CD4-positive, CD25-positive, alpha-beta regulatory T cell (primary cell): ENCODE measurements at regions not wholly inside any gene's neighbourhood (a gene's known extent, or its start where the extent isn't known, plus 50 kb on each side); places are given as distances from the start of the nearest gene placed in this dataset.

ENCODE experiments used
- ATAC-seq, 2 donors: fragments of 150-1000 bp; cut with Tn5 transposase; one replicate each; pipeline ENCODE4 v1.10.0; 2021; ENCODE audit warnings: low read depth in 2 of 2, moderate number of reproducible peaks in 2 of 2, moderate library complexity in 1 of 2
- DNase-seq, 3 donors: peaks; one replicate each; pipeline versions ENCODE4 v3.0.0 to v3.0.0-alpha.2; 2012 to 2022; ENCODE audit warnings: mixed read lengths in 1 of 3
- H3K27ac ChIP-seq: one replicate; pipeline ENCODE4 v1.7.0; 2013; ENCODE audit warnings: mild to moderate bottlenecking, low read length; ENCODE audit not compliant: insufficient read depth, poor library complexity, severe bottlenecking
- H3K27me3 ChIP-seq: one replicate; pipeline ENCODE4 v1.7.0; 2013; ENCODE audit warnings: low read length; ENCODE audit not compliant: control insufficient read depth, insufficient read depth
- H3K36me3 ChIP-seq: one replicate; pipeline ENCODE4 v1.7.0; 2013; ENCODE audit warnings: mild to moderate bottlenecking, low read length, moderate library complexity; ENCODE audit not compliant: control insufficient read depth, insufficient read depth
- H3K4me1 ChIP-seq: 2 replicates; pipeline ENCODE4 v1.7.0; 2013; ENCODE audit warnings: mild to moderate bottlenecking, low read length; ENCODE audit not compliant: insufficient read depth, control insufficient read depth, poor library complexity, severe bottlenecking
- H3K4me3 ChIP-seq: one replicate; pipeline ENCODE4 v1.7.0; 2013; ENCODE audit warnings: low read depth, mild to moderate bottlenecking, low read length, moderate library complexity
- H3K9me3 ChIP-seq, 2 experiments: 1 replicate in 1 of 2; 2 replicates in 1 of 2; pipeline ENCODE4 v1.7.0; 2013; ENCODE audit warnings: low read length in 2 of 2, mild to moderate bottlenecking in 1 of 2, moderate library complexity in 1 of 2; ENCODE audit not compliant: control insufficient read depth in 2 of 2
- H3K27ac Mint-ChIP-seq, 3 donors: one replicate each; pipeline ENCODE4 v1.8.0; 2020 to 2022; ENCODE audit warnings: mild to moderate bottlenecking in 3 of 3, mixed read lengths in 3 of 3, moderate library complexity in 2 of 3
- H3K27me3 Mint-ChIP-seq: one replicate; pipeline ENCODE4 v1.8.0; 2022; ENCODE audit warnings: mild to moderate bottlenecking, mixed read lengths
- H3K36me3 Mint-ChIP-seq: one replicate; pipeline ENCODE4 v1.8.0; 2020; ENCODE audit warnings: mixed read lengths
- H3K4me1 Mint-ChIP-seq, 4 donors: one replicate each; pipeline ENCODE4 v1.8.0; 2020 to 2022; ENCODE audit warnings: mixed read lengths in 4 of 4, mild to moderate bottlenecking in 1 of 4
- H3K4me3 Mint-ChIP-seq, 4 donors: one replicate each; pipeline ENCODE4 v1.8.0; 2020 to 2022; ENCODE audit warnings: mild to moderate bottlenecking in 4 of 4, mixed read lengths in 4 of 4, moderate library complexity in 3 of 4
- H3K9me3 Mint-ChIP-seq, 7 donors: one replicate each; pipeline ENCODE4 v1.8.0; 2020 to 2022; ENCODE audit warnings: mixed read lengths in 7 of 7, mild to moderate bottlenecking in 3 of 7, moderate library complexity in 2 of 7

GRCh38 chr6:108734271-108734922 lies 113.8 kb upstream of the ARMC2 start:
- H3K27me3 Mint-ChIP-seq: peaks cover 12% of the 10 kb centered on the region
- H3K36me3 Mint-ChIP-seq: no peaks in the 10 kb centered on the region
- DNase-seq: no peak
- Histone ChIP-seq H3K9me3 (no peaks in the 10 kb centered on the region), H3K36me3 (no peaks in the 10 kb centered on the region), H3K4me3 (no peak overlapping the region), H3K27me3 (no peaks in the 10 kb centered on the region), H3K27ac (no peak overlapping the region), H3K4me1 (no peaks in the 10 kb centered on the region)
- no peak overlapping the region for H3K4me3 Mint-ChIP-seq
- H3K4me1 Mint-ChIP-seq: peaks cover 0 to 4% (median 0%) of the 10 kb centered on the region in 4 donors
- ATAC-seq: no peak
- H3K9me3 Mint-ChIP-seq: no peaks in the 10 kb centered on the region
- H3K27ac Mint-ChIP-seq: no peak overlapping the region

GRCh38 chr6:108735310-108736001 lies 112.8 kb upstream of the ARMC2 start:
- Histone ChIP-seq H3K4me3 (no peak overlapping the region), H3K9me3 (no peaks in the 10 kb centered on the region), H3K36me3 (no peaks in the 10 kb centered on the region), H3K27ac (no peak overlapping the region), H3K27me3 (no peaks in the 10 kb centered on the region), H3K4me1 (no peaks in the 10 kb centered on the region)
- ATAC-seq (no peak), DNase-seq (no peak)
- Mint-ChIP-seq H3K4me1 (peaks cover 0 to 4% (median 0%) of the 10 kb centered on the region in 4 donors), H3K27me3 (peaks cover 13% of the 10 kb centered on the region), H3K4me3 (no peak overlapping the region), H3K9me3 (no peaks in the 10 kb centered on the region), H3K36me3 (no peaks in the 10 kb centered on the region), H3K27ac (no peak overlapping the region)

GRCh38 chr6:108736002-108736361 lies 112.2 kb upstream of the ARMC2 start:
- Histone ChIP-seq H3K27ac (no peak overlapping the region), H3K9me3 (no peaks in the 10 kb centered on the region), H3K4me3 (no peak overlapping the region), H3K36me3 (no peaks in the 10 kb centered on the region), H3K27me3 (no peaks in the 10 kb centered on the region), H3K4me1 (no peaks in the 10 kb centered on the region)
- ATAC-seq (no peak), DNase-seq (no peak)
- Mint-ChIP-seq H3K36me3 (no peaks in the 10 kb centered on the region), H3K4me3 (no peak overlapping the region), H3K27ac (no peak overlapping the region), H3K9me3 (no peaks in the 10 kb centered on the region), H3K4me1 (peaks cover 0 to 4% (median 0%) of the 10 kb centered on the region in 4 donors), H3K27me3 (peaks cover 16% of the 10 kb centered on the region)

GRCh38 chr6:108736832-108737231 lies 111.4 kb upstream of the ARMC2 start:
- Mint-ChIP-seq H3K9me3 (no peaks in the 10 kb centered on the region), H3K27me3 (peaks cover 24% of the 10 kb centered on the region), H3K36me3 (no peaks in the 10 kb centered on the region), H3K4me3 (no peak overlapping the region), H3K4me1 (peaks cover 0 to 4% (median 0%) of the 10 kb centered on the region in 4 donors), H3K27ac (no peak overlapping the region)
- Histone ChIP-seq H3K4me1 (no peaks in the 10 kb centered on the region), H3K36me3 (no peaks in the 10 kb centered on the region), H3K27ac (no peak overlapping the region), H3K9me3 (no peaks in the 10 kb centered on the region), H3K27me3 (no peaks in the 10 kb centered on the region), H3K4me3 (no peak overlapping the region)
- no peak for ATAC-seq
- no peak for DNase-seq

GRCh38 chr6:108737594-108738546 lies 110.4 kb upstream of the ARMC2 start:
- H3K9me3 ChIP-seq: no peaks in the 10 kb centered on the region
- Mint-ChIP-seq H3K27me3 (peaks cover 30% of the 10 kb centered on the region), H3K4me3 (no peak overlapping the region), H3K9me3 (no peaks in the 10 kb centered on the region), H3K27ac (no peak overlapping the region), H3K4me1 (peaks cover 0 to 6% (median 2%) of the 10 kb centered on the region in 4 donors), H3K36me3 (no peaks in the 10 kb centered on the region)
- no peak overlapping the region for H3K27ac ChIP-seq
- no peaks in the 10 kb centered on the region for H3K27me3 ChIP-seq
- ATAC-seq: no peak
- H3K4me3 ChIP-seq: no peak overlapping the region
- H3K36me3 ChIP-seq: no peaks in the 10 kb centered on the region
- DNase-seq: peak in 1 of 3 donors; percentile 10
- H3K4me1 ChIP-seq: no peaks in the 10 kb centered on the region

GRCh38 chr6:108738684-108739416 lies 109.4 kb upstream of the ARMC2 start:
- H3K27ac Mint-ChIP-seq: peak overlapping the region in 1 of 3 donors; percentile 20
- H3K4me3 Mint-ChIP-seq: no peak overlapping the region

More at GRCh38 chr6:108738684-108739416, 109.4 kb upstream of the ARMC2 start:
- H3K9me3 Mint-ChIP-seq: no peaks in the 10 kb centered on the region
- ATAC-seq: no peak
- Histone ChIP-seq H3K4me3 (no peak overlapping the region), H3K27ac (no peak overlapping the region), H3K4me1 (no peaks in the 10 kb centered on the region), H3K9me3 (no peaks in the 10 kb centered on the region), H3K36me3 (no peaks in the 10 kb centered on the region), H3K27me3 (no peaks in the 10 kb centered on the region)
- H3K27me3 Mint-ChIP-seq: peaks cover 36% of the 10 kb centered on the region
- no peaks in the 10 kb centered on the region for H3K36me3 Mint-ChIP-seq
- no peak for DNase-seq
- peaks cover 0 to 6% (median 2%) of the 10 kb centered on the region in 4 donors for H3K4me1 Mint-ChIP-seq
